GM12892 (cell line): ENCODE measurements at regions not wholly inside any gene's neighbourhood (a gene's known extent, or its start where the extent isn't known, plus 50 kb on each side); places are given as distances from the start of the nearest gene placed in this dataset.

ENCODE experiments used
- DNase-seq: peaks from one replicate; pipeline ENCODE4 v3.0.0; 2011; ENCODE audit not compliant: insufficient read length
- FAIRE-seq: peaks from 2 replicates; lab custom pipeline; 2011; peaks lifted over from hg19 to GRCh38; lab: Jason Lieb, UNC
- POLR2A ChIP-seq: IDR thresholded peaks from 2 replicates; pipeline ENCODE4 v1.6.1; 2011; ENCODE audit warnings: low read depth, low read length, control low read depth
- POLR2AphosphoS5 ChIP-seq: IDR thresholded peaks from 2 replicates; pipeline ENCODE4 v1.6.1; 2011; ENCODE audit warnings: low read depth, low read length, control low read depth
- TAF1 ChIP-seq: IDR thresholded peaks from 2 replicates; pipeline ENCODE4 v1.6.1; 2011; ENCODE audit warnings: low read depth, mild to moderate bottlenecking, control low read depth, low read length, borderline replicate concordance

DNA sequence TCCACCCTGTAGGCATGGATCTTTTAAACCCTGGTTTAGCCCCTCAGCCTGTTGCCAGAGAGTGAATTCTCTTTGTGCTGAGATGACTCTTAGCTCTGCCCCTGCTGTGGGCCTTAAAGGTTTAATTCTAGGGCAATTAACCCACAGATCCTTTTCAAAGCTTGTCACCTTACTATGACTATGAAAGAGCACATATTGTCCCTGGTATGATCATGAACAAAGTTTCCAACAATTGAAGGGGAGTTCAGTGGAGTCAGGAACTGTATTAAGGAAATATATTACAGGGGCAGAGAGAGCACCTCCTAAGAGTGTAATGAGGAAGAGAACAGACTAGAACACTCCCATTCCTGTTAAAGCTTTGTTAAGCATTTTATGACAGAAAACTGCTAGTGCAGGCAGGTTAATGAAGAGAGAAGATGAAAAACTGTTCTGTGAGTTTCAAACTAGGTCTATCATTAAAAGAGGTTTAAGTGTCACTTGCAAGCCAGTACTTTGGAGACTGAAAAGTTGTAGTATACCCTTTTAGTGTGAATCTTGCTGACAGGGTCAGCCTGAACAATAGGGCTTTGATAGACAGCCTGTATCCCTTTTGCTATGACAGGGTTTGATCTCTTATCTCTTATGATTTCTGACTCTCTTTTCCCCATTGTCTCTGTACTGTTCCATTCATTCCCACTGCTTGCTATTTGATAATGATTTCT lies 104.2 kb upstream of the ELL2 start:
- FAIRE-seq (no peak), DNase-seq (no peak)
- TF ChIP-seq POLR2A = no peak
- no peak for TF ChIP-seq TAF1
- TF ChIP-seq POLR2AphosphoS5 = no peak

DNA sequence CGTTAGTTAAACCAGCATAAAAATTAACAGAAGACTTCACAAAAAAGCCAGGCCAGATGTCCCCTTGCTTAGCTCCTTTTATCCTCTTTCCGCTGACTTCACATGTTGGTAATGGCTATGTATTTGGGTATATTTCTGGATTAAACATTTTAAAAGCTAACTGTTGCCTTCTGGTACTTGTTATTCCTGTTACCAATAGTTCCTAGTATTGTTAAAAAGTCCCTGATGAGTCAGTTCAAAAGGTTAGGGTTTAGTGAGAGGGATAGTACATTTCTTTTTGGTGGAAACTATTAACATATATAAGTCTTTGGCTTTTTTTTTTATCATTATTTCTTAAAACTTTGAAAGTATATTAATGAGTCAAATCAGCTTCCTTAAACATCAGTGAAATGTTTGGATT lies 103.2 kb upstream of the ELL2 start:
- TF ChIP-seq POLR2AphosphoS5 (no peak), POLR2A (no peak), TAF1 (no peak)
- DNase-seq (no peak), FAIRE-seq (no peak)

DNA sequence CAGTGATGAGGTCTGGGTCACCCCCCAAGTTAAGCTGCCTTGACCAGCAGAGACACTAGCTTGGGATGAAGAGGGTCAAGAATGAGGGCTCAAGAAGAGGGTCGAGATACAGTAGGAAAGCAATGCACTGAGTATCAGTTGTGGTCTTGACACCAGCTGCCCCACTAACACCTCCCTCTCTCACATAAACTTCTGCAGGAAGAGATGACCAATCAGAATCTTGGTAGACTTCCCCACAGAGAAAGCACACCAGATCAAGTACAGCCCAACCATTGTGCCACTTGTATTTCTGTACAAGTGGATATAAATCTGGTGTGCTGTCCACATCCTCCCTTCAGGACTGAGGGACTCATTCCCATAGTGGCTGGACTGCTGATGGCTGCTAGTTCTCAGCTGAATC lies 101.2 kb upstream of the ELL2 start:
- no peak for TF ChIP-seq POLR2AphosphoS5
- TF ChIP-seq POLR2A = no peak
- no peak for TF ChIP-seq TAF1
- no peak for DNase-seq
- FAIRE-seq = no peak

DNA sequence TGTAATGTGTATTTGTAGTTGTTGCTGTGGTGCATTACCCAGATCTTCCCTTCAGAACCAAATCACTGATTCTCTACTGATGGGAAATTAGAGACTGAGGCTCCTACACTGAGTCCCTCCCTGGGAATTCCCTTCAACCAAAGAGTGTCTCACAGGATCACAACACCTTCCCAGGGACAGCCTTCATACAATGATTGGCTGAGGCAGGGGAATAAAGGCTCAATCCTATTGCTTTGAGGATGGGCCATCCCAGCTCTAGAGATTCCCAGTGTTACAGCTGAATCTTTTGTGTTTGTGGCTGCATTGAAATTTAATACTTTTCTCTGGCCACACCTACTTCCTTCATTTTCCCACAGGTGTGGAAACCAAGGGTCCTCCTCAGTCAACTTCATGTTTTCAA lies 96.4 kb upstream of the ELL2 start:
- no peak for TF ChIP-seq TAF1
- no peak for TF ChIP-seq POLR2A
- TF ChIP-seq POLR2AphosphoS5 = no peak
- FAIRE-seq = no peak
- DNase-seq = no peak

DNA sequence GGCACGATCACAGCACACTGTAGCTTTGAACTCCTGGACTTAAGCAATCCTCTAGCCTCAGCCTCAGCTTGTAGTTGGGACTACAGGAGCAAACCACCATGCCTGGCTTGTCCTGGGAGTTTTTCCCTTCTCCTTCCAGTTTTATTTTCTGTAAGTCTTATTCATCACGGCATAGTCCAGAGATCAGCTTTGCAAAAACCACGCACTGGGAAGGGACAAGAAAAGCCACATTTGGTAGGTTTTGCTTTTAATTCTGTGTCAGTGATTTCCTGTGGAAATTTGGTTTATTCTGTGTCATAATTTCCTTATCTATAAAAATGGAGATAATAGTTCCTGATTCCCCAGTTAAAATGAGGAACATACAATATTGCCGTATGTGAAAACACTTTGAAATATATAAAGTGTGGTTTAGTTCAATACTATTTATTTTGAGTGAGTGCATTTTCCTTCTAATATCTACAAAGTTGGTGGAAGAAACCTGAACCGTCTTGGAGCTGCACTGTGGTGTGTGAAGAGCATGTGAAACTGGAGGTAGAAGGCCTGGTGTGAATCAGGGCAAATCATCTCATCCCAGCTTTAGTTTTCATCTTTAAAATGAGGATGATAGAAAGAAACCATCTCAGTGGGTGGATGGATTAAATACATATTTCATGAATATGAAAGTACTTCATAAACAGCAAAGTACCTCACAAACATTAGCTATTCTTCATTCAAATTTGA lies 92.8 kb upstream of the ELL2 start:
- DNase-seq (no peak), FAIRE-seq (no peak)
- no peak for TF ChIP-seq POLR2A
- TF ChIP-seq TAF1 = no peak
- no peak for TF ChIP-seq POLR2AphosphoS5

DNA sequence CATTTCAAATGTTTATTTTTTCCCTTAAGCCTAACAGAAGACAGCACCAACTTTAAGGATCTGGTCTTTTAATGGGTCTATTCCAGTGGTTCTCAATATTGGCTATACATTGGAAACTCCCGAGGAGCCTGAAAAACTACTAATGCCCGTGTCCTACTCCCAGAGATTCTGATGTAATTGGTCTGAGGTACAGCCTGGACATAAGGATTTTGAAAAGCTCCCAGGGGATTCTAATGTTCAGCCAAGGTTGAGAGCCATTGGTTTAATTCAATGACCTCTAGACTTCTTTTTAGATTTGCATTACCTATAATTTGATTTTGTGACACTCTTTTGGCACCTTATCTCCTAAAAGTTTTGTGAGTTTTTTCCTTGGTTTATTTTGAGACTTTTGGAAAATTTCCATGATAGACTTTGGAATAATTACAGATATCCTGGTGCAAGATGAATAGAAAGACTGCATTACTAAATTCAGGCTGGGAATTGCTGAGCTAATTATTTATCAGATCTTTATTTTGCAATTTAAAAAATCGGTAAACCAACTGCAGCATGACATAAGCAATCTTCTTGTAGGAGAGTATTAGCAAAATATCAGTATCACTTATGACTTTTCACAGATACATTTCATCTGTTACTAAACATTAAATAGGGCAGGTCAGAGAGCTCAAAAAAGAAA lies 91.5 kb upstream of the ELL2 start:
- DNase-seq (no peak), FAIRE-seq (no peak)
- TF ChIP-seq TAF1 (no peak), POLR2A (no peak), POLR2AphosphoS5 (no peak)

DNA sequence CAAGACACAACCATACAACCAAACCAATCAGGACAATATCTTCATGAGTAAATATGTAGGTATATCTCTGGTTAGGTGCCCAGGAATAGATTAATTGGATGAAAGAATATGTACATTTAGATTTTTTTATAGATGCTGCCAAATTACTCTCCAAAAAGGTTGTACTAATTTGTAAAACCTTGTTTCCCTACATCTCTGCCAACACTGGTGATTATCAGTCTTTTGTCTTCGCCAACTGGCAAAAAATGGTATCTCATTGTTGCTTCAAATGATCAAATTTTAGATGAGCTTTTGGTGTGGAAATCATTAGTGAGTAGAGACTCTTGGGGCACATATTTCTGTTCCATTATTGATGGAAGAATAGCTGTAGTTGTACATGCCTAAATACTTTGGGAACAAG lies 90.7 kb upstream of the ELL2 start:
- FAIRE-seq (no peak), DNase-seq (no peak)
- TF ChIP-seq TAF1 = no peak
- TF ChIP-seq POLR2AphosphoS5 = no peak
- TF ChIP-seq POLR2A = no peak

DNA sequence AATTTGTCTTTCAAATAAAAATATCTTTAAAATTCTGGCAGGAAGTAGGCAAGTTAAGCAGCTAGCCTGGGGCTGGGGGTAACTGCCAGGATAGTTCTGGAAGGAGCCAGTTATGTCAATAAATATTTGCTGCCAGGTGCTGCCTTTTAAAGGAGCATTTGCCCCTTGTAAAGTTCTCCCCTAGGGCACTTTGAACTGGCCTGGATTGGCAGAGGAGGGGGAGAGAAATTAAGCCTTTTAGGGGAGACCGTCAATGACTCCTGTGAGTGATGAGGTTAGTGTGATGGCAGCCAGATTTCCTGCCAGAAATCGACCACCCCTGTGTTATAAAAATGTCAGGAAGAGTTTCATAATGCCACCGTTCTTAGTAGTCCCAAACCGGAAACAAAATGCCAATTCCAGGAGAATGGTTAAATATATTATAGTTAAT lies 89.8 kb upstream of the ELL2 start:
- no peak for TF ChIP-seq POLR2A
- no peak for TF ChIP-seq POLR2AphosphoS5
- TF ChIP-seq TAF1 = no peak
- DNase-seq = no peak
- no peak for FAIRE-seq

DNA sequence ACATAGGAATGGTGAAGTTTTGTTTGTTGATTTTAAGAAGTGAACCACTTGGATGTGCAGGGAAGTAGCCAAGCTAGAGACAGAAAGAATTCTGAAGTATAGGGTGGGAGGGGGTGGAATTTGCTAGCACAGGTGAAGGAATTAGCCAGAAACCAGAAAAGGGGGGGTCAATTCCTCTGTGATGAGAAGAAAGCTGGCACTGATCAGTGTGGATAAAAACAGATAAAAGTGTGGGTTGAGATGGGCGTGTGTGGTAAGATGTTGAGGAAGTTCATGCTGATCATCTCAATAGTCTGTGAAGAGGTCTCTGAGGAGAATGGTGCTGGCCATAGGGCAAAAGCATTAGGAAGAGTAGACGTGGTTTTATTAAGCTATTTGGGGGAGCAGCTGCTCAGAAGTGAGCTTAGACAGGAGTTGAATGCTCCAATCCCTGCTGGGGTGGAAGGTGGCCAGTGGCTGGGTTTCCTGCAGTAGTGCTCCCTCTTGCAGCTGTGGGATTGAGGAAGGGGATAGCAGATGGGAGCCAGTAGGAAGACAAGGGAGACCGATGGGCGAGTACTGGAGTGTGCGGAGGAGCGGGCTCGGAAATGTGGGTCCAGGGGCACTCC lies 88.7 kb upstream of the ELL2 start:
- FAIRE-seq = no peak
- no peak for DNase-seq
- TF ChIP-seq POLR2AphosphoS5 = no peak

DNA sequence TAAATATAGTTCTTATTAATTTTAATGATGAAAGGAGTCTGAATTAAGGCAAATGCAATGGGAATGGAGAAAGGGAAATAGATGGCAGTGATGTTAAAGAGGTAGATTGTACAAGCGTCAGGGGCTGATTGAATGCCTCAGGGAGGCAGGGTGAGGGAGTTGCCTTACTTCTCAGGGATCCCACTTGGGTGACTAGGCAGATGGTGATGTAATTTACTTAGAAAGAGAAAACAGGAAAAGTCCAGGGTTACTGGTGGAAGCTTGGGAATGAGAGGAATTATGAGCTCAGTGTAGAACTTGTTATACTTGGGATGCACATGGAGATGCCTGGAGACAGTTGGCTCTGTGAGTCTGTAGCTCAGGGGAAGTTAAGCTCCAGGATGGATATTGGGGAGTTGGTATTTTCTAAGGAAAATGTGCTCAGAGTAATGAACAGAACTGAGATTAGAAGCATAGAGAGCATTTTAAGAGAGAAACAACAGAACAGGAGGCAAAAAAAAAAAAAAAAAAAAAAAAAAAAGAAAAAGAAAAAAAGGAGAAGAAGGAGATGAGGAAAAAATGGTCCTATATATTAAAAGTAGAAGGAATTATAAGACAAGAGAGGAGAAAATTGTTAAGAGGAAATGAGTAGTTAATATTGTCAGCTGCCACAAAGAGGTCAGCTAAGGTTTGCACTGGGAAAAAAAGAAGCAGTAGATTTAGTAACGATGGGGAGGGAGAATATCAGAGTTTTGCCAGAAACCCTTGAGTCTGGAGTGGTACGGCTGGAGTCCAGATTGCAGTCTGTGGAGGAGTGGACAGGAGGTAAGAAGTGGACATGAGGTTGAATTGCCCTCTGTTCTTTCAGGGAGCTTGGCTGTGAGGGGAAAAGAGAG lies 88.0 kb upstream of the ELL2 start:
- FAIRE-seq (no peak), DNase-seq (no peak)
- TF ChIP-seq POLR2AphosphoS5 = no peak
- TF ChIP-seq TAF1 = no peak
- TF ChIP-seq POLR2A = no peak
